ENCODE measurements at regions not wholly inside any gene's neighbourhood (a gene's known extent, or its start where the extent isn't known, plus 50 kb on each side); places are given as distances from the start of the nearest gene placed in this dataset.

- TF ChIP-seq, protein P1, sequence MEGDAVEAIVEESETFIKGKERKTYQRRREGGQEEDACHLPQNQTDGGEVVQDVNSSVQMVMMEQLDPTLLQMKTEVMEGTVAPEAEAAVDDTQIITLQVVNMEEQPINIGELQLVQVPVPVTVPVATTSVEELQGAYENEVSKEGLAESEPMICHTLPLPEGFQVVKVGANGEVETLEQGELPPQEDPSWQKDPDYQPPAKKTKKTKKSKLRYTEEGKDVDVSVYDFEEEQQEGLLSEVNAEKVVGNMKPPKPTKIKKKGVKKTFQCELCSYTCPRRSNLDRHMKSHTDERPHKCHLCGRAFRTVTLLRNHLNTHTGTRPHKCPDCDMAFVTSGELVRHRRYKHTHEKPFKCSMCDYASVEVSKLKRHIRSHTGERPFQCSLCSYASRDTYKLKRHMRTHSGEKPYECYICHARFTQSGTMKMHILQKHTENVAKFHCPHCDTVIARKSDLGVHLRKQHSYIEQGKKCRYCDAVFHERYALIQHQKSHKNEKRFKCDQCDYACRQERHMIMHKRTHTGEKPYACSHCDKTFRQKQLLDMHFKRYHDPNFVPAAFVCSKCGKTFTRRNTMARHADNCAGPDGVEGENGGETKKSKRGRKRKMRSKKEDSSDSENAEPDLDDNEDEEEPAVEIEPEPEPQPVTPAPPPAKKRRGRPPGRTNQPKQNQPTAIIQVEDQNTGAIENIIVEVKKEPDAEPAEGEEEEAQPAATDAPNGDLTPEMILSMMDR (IDR thresholded peaks at IDR 0.05), result no peak
- TF ChIP-seq EP300 (IDR thresholded peaks at IDR 0.05) (no peak), POLR2A (IDR thresholded peaks at IDR 0.05) (no peak)
Observed at GRCh38 chr4:124449881-124450280, 262.7 kb downstream of the ANKRD50 start.
